ENCODE measurements at regions not wholly inside any gene's neighbourhood (a gene's known extent, or its start where the extent isn't known, plus 50 kb on each side); places are given as distances from the start of the nearest gene placed in this dataset.
"Not testable (repeated sequence)": the region's sequence is repeated elsewhere in the genome, so short reads cannot be mapped to it uniquely, and the experiment has no call there.

DNA sequence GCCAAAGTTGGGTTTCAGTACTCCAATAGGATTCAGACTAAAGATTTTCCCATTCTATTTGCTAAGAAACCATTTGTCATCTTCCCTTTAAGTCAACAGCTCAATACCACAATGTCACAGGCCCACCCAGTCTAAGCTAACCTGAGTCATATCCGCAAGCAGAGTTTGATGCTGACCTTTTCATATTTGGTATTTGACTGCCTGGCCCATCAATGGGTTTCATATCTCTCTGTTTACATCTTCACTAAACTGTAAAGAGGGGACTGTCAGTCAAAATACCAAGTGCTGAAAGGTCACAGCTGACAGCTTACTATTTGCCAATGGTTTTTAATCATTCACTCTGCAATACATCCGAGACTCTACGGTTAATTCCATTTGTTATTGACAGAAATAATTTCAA, 707.5 kb upstream of the ACTRT1 start:
- no peak for DNase-seq

DNA sequence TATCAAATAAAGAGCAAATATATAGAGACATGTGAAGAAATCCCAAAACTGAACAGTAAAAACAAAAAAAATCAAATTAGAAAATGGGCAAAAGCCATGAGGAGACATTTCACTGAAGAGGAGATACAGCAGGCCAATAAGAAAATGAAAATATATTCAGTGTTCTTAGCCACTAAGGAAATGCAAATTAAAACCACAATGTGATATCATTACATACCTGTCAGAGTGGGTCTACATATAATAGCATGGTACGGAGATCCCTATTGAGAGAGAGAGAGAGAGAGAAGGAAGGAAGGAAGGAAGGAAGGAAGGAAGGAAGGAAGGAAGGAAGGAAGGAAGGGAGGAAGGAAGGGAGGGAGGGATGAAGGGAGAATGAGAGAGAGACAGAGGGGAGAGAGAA, 707.0 kb upstream of the ACTRT1 start:
- no peak for DNase-seq

DNA sequence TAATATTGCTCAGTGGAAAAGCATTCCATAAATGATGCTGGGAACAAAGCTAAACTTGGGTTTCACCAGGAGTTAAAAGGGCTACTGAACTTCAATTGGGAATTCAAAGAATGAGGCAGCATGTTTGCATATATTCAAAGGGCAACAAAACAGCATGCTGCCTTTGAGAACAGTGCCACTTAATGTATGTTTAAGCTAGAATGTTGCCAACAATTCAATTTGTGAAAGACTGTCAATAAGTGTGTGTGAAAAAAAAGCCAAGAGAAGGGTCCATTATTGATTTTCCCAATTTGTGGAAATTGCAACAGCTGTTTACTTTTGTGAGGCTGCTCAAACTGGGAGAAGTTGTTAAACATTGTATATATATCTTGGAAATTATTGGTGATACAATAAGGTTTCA, 701.9 kb upstream of the ACTRT1 start:
- DNase-seq: no peak

DNA sequence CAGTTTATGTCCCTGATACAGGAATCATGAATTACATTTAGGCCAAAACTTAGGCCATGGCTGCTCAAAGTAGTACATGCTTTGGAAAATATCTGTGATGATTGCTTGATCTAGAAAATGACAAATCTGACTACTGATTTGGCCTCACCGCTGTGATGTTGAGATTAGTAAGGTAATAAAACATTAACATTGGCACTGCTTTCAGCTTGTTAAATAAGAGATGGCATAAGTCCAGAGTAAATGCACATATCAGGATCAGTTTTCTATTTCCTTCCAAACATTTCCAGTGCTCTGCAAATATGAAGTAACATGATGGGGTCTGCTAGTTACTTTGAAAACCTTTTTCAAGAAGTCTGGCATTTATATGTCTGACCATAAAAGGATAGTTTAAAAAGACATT, 687.3 kb upstream of the ACTRT1 start:
- no peak for DNase-seq

DNA sequence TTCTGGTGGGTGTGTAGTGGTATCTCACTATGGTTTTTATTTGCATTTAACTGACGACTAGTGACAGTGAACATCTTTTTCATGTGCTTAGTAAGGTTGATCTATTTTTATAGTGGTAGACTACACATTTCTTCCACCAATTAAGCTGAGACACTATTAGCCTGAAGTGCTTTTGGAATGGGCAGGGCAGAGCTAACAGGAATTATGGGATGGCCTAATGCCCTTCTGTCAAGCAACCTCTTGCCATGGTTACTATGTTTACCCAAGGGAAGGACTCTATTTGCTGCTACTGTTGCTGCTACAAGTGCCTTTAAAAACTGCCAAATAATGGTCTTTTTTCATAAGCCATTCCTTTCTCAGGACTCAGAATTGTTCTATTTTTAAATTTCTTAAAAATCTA, 676.7 kb upstream of the ACTRT1 start:
- DNase-seq: peak; percentile 22

DNA sequence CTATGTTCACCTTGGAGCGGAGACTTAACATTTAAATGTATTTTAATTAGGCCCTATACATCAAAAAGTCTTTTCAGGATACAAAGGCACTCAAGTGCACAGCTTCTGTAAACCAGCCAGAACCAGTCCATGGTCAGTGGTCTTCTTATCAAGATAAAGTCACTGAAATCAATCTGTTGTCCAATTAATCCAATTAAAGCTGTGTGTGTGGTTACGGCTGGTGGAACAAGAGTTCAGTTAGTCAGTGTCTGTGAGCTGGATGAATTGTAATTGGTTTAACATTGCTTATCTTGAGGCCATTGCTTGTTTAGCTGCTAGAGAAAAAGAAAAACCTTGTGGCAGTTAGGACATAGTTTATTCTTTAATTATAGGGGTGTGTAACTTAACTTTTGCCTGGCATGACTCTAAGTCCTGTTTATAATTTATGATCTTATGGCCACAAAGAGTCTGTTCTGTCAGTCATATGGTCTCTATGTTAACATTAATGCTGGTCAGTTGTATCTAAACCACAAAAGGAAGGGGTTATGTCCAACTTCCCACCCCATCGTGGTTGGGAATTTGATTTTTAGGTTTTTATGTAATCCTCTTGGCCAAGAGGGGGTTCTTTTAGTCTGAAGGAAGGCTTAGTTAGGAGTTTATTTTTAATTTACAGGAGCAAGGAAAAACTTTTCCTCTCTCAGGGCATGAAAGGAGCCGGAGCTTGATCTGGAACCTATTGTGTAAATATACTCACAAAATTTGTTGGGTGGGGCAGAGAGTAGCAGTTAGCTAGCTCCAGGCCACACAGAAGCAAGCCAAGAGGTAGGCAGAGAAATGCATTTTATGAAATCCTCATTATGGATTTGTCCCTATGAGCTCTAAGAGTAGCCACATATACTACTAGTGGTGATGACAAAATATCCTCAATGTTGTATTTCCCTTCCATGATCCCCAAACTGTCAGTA, 665.7 kb upstream of the ACTRT1 start:
- no peak for DNase-seq

DNA sequence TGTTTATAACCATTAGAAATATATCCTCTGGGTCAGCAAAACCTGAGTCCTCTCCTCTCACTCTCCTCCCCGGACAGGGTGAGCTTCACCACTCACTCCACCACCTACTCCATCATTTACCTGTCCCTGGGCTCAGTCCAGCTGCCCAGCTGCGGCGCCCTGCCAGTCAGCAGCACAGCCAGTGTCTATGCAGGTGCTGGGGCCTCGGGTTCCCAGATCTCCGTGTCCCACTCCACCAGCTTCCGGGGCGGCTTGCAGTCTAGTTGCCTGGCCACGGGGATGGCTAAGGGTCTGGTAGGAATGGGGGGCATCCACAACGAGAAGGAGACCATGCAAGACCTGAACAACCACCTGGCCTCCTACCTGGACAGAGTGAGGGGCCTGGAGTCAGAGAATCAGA, 662.2 kb upstream of the ACTRT1 start:
- DNase-seq: no peak

DNA sequence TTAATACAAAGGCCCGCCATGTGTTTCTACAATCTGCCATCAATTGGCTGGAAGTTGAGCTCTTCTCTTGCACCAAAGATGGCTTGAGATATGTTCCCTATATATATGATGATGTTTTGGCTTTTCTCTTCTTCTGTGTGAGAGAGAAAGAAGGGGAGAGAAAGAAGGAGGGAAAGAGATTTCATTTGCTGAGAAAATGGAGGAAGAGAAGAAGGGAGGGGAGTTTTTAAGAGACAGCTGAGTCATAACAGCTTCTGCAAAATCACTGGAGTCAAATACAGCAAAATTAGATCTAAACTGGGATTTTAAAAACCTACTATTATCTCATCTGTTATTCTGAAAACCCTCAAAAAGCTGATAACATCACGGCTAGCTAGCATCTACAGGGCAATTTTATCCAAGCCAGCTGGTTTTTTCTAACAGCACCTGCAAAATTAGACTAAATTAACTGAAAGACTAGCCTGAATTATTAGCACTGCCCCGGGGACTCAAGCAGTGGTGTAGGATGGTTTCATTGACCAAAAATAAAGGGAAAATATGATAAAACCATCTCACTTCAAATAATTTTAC, 647.6 kb upstream of the ACTRT1 start:
- peak; percentile 11 for DNase-seq

DNA sequence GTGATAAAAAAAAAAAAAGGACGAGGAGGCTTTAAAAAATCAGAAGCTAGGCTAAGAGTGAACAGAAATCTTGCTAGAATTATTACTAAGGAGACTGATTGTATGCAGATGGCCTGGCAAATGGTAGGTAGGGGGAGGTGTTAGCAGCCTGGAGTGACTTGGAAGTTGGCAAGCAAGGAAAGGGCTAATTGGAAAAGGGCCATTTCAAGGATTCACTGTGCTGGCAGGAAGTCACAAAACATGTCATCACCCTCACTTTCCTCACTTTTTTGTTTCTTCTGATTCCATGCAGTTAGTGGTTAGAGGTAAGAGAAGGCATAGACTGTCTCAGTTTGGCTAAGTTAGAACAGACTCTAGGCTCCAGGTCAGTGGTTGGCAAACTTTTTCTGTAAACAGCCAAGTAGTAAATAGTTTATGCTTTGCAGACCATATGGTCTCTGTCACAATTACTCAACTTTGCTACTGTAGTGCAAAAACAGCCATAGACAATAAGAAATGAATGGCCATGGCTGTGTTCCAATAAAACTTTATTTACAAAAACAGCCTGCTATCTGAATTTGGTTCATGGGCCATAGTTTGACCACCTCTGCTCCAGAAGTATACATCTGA, 646.5 kb upstream of the ACTRT1 start:
- DNase-seq: no peak

DNA sequence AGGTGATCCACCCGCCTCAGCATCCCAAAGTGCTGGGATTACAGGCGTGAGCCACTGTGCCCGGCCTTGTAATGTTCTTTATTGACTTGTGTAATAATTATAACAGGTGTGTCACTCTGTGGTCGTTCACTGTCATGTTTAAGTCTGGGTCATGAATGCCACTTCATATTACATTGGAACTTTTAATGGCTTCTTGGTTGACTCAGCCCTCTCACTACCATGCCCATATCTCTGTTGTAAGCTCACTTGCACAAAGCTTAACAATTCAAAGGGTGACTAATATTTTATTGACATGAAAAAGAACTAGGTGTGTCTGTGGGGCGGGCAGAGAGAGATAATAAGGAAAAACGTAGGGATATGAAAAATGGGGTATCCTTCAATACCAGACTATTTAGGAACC, 639.7 kb upstream of the ACTRT1 start:
- DNase-seq: no peak

DNA sequence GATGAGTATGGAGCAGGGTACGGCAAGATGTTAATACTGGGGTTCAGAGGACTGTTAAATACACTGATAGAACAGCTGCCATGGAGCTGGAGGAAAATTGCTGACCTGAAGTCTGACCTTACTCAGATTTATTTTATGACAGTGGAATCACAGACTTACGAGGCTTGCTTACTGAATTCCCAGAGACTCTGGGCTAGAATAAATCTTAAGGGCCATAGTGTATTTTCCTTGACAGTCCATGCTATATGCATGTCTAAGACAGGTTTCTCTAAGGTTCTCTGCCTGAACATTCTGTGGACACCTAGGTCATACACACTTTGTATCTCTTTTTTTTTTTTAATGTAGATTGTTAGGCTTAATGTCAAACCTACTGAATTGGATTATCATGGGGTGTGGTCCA, 633.2 kb upstream of the ACTRT1 start:
- DNase-seq: no peak

DNA sequence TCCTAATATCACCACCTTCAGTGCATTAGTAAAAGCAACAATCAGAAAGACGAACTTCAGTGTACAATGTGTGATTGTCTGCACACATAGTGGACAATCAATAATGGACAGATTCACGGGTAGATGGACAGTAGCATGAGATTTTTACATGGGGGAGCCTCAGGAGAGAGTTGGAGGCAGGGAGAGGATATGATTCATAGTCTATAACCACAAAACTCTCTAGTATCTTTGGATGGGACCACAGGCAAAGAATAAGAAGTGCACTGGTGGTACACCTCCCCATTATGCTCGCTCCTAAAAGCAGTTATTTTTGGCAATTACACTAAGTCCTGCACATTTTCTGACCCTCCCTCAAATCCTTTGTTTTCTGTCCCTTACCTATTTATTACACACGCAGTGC, 624.4 kb upstream of the ACTRT1 start:
- no peak for DNase-seq

DNA sequence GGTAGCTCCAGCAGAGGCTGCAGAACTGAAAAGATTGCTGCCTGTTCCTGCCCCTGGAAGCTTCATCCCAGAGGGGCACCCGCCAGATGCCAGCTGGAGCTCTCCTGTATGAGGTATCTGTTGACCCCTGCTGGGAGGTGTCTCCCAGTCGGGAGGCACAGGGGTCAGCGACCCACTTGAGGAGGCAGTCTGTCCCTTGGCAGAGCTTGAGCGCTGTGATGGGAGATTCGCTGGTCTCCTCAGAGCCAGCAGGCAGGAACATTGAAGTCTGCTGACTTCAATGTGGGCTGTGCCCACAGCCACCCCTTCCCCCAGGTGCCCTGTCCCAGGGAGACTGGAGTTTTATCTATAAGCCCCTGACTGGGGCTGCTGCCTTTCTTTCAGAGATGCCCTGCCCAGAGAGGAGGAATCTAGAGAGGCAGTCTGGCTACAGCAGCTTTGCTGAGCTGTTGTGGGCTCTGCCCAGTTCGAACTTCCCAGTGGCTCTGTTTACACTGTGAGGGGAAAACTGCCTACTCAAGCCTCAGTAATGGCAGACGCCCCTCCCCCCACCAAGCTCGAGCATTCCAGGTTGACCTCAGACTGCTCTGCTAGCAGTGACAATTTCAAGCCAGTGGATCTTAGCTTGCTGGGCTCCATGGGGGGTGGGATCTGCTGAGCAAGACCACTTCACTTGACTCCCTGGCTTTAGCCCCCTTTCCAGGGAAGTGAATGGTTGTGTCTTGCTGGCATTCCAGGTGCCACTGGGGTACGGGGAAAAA, 622.3 kb upstream of the ACTRT1 start:
- DNase-seq: not testable (repeated sequence)

DNA sequence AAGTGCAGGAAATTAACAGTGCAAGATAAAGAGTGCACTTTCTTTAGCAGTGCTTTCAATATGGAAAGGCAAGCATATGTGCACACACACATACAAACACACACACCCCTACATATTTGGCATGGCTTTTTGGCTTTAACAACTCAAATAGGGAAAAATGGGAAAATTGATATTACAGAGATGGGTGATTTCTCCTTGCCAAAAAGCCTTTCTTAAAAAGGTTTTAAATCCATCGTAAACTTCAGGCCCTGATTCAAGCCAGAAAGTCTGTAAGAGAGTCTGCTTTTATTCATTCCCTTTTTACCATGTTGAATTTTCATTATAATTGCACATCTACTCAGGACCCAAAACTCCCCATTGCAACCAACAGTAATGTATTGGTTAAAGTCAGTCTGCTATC, 612.0 kb upstream of the ACTRT1 start:
- no peak for DNase-seq

DNA sequence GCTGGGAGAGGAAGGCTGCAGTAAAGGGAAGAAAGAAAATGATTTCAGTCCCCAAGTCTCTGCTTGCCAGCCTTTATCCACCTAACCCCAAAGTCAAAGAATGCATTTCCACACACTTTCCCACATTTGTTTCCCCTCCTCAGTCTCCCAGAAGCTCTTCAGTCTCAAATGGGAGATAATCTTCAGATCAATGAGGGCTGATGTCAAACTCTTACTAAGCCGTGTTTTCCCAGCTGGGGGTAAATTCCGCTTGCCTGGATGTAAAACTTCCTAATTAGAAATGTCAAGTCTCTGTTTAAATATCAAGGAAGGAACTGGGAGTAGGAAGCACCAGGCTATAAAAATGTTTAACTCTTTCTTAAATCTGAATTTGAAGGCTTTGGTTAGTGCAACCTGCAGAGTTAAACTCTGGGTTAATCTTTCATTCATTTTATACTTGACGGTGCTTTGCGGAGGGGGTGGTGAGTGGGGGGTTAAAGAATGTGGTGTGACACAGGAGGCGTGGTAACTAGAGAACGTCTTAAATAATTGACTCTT, 601.4 kb upstream of the ACTRT1 start:
- no peak for DNase-seq

DNA sequence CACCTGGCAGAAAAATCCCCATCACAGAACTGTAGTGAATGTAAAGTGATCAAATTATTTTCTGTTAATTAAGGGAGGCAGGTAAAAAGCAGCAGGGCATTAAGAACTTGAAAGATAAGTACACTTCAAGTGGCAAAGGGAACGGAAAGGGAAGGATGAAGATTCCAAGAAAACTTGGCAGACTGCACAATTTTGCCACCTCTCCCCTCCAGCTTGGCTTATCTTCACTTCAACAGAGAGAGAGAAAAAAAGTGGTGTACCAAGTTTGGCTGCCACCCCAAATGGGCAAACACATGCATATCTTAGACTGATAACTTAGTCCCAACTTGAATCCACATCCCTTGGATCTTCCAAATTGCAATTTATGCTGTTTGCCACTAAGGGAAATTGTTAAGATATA, 598.1 kb upstream of the ACTRT1 start:
- no peak for DNase-seq

DNA sequence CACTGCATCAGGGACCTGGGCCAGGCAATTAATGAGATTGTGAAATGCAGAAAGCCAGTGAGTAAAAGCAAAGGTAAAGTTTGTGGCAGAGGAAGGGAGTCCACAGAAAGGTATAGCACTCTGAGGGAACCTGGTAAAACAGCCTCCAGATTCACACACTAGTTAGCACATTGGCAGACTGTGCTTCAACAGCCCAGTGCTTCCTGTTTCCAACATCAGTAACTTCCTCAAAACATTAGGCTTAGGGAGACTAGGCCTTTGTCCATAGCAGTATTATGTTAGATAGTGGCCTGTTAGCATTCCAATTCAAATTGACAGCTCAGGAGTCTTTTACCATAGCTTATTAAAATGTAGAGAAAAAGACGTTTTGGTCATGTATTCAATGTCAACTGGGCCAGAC, 582.6 kb upstream of the ACTRT1 start:
- DNase-seq: no peak

DNA sequence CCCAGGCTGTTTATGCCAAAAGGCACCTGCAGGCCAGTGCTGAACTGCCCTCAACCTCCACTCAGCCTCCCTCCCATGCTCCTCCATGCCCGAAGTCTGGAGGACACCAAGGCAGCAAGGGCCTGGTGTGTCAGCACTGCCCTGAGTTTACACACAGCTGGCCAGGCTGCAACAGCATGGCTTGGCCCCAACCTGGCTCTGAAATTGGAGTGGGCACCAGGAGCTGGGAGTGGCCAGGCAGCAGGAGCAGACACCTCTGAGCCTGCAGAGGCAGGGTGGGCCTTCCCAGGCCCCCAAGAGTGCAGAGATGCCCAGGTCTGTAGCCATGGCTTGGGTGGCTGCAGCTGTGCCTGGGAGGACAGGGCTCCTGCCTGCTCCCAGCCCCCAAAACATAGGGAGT, 571.2 kb upstream of the ACTRT1 start:
- DNase-seq: no peak

DNA sequence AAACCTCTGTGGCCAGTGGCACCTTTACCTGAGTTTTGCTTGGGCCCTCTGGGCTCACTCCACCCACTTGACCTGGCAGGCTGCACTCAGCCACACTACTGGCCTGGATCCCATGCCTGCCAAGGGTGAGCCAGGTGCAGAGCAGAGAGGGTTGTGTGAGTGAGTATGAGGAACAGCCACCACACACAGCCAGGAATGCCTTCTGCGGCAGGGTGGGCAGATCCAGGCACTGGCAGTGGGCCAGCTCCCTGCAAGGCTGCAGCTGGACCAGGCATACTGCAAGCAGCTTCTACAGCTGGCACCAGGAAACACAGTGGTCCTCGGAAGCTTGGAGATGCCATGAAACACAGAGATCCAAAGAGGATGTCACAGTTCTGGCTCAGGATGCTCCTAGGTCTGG, 570.1 kb upstream of the ACTRT1 start:
- DNase-seq: no peak

DNA sequence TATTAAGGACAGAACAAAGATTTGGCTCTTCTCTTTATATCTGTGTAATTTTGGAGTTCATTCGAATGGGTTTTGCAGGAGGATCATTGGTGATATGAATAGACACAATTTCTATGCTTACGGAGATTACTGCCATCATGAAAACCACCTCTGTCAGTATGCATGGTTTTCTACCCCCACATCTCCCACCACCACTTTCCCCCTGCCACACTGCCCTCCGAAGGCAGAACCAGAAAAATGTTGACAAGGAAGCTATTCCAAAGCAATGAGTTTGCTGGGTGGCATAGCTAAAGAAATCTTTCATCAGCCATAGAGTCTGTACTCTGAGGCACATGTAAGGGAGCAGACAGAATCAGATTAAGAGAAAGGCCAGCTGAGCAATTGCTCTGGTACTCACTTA, 567.3 kb upstream of the ACTRT1 start:
- no peak for DNase-seq

DNA sequence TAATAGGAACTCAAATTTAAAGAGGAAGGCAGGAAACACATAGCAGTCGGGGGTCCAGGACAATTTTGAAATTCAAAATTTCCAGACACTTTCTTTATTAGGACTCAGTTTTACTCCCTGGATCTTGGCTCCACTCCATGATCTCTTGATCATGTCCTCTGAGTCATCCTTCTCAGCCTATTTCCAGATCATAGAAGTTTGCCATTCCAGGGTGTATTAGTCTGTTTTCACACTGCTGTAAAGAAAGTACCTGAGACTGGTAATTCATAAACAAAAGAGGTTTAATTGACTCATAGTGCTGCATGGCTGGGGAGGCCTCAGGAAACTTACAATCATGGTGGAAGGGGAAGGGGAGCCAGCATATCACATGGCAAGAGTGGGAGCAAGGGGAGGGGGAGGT, 564.7 kb upstream of the ACTRT1 start:
- DNase-seq: no peak

DNA sequence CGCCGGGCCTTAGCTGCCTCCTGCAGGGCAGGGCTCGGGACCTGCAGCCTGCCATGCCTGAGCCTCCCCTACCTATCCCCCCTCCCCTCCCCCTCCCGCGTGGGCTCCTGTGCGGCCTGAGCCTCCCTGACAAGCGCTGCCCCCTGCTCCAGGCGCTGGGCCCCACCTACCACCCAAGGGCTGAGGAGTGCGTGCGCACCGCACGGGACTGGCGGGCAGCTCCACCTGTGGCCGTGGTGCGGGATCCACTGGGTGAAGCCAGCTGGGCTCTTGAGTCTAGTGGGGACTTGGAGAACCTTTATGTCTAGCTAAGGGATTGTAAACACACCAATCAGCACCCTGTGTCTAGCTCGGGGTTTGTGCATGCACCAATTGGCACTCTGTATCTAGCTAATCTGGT, 554.6 kb upstream of the ACTRT1 start:
- not testable (repeated sequence) for DNase-seq

DNA sequence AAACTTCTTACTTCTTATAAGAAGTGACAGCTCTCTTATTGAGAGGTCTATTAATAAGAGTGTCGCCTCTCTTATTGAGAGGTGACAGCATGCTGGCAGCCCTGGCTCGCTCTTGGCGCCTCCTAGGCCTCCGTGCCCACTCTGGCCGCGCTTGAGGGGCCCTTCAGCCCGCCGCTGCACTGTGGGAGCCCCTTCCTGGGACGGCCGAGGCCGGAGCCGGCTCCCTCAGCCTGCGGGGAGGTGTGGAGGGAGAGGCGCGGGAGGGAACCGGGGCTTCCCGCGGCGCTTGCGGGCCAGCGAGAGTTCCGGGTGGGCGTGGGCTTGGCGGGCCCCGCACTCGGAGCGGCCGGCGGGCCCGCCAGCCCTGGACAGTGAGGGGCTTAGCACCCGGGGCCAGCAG, 554.2 kb upstream of the ACTRT1 start:
- DNase-seq: not testable (repeated sequence)
